Loucy (cell line): ENCODE measurements at regions not wholly inside any gene's neighbourhood (a gene's known extent, or its start where the extent isn't known, plus 50 kb on each side); places are given as distances from the start of the nearest gene placed in this dataset.

ENCODE experiments used
- CTCF ChIP-seq: fragments of 200-600 bp; sonication (generic); conservative IDR thresholded peaks from 2 replicates; pipeline ENCODE4 v1.5.1; 2014; ENCODE audit warnings: mild to moderate bottlenecking, antibody characterized with exemption, low read length
- EZH2phosphoT487 ChIP-seq: fragments of 200-600 bp; IDR thresholded peaks from 2 replicates; pipeline ENCODE4 v1.6.1; 2018; ENCODE audit warnings: antibody characterized with exemption, mild to moderate bottlenecking, moderate library complexity, borderline replicate concordance

GRCh38 chr3:188954590-188955208, 217.1 kb upstream of the TPRG1 start:
- peak; percentile 98 for TF ChIP-seq CTCF
- no peak for TF ChIP-seq EZH2phosphoT487
